NB4 (cell line): ENCODE measurements at regions not wholly inside any gene's neighbourhood (a gene's known extent, or its start where the extent isn't known, plus 50 kb on each side); places are given as distances from the start of the nearest gene placed in this dataset.

Experiments
- CTCF ChIP-seq: IDR thresholded peaks from one replicate; pipeline ENCODE4 v1.5.1; 2012; ENCODE audit warnings: low read depth, low read length
- MYC ChIP-seq: IDR thresholded peaks from 2 replicates; pipeline ENCODE4 v1.6.1; 2011; ENCODE audit warnings: low read depth, low read length
- POLR2A ChIP-seq: IDR thresholded peaks from 2 replicates; pipeline ENCODE4 v1.6.1; 2011; ENCODE audit warnings: mild to moderate bottlenecking; ENCODE audit not compliant: insufficient read length; ENCODE audit errors: extremely low read depth

- no peak for TF ChIP-seq CTCF
- TF ChIP-seq POLR2A = no peak
- no peak for TF ChIP-seq MYC
Observed at GRCh38 chr13:111899714-111900389, 167.1 kb upstream of the SOX1 start.
